ENCODE measurements at regions not wholly inside any gene's neighbourhood (a gene's known extent, or its start where the extent isn't known, plus 50 kb on each side); places are given as distances from the start of the nearest gene placed in this dataset.

- TF ChIP-seq, protein P1, sequence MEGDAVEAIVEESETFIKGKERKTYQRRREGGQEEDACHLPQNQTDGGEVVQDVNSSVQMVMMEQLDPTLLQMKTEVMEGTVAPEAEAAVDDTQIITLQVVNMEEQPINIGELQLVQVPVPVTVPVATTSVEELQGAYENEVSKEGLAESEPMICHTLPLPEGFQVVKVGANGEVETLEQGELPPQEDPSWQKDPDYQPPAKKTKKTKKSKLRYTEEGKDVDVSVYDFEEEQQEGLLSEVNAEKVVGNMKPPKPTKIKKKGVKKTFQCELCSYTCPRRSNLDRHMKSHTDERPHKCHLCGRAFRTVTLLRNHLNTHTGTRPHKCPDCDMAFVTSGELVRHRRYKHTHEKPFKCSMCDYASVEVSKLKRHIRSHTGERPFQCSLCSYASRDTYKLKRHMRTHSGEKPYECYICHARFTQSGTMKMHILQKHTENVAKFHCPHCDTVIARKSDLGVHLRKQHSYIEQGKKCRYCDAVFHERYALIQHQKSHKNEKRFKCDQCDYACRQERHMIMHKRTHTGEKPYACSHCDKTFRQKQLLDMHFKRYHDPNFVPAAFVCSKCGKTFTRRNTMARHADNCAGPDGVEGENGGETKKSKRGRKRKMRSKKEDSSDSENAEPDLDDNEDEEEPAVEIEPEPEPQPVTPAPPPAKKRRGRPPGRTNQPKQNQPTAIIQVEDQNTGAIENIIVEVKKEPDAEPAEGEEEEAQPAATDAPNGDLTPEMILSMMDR (IDR thresholded peaks at IDR 0.05): no peak
- TF ChIP-seq POLR2A (IDR thresholded peaks at IDR 0.05): no peak
Observed at GRCh38 chr13:48798180-48798579, 144.5 kb downstream of the CYSLTR2 start.

Measured in right lobe of liver (tissue), 4 donors.